HG02981 (cell line): ENCODE measurements at regions not wholly inside any gene's neighbourhood (a gene's known extent, or its start where the extent isn't known, plus 50 kb on each side); places are given as distances from the start of the nearest gene placed in this dataset.

ENCODE experiments used
- ATAC-seq: cut with Tn5 transposase; IDR thresholded peaks from one replicate; pipeline ENCODE4 v1.9.1; 2021; ENCODE audit warnings: mild to moderate bottlenecking, moderate library complexity; ENCODE audit not compliant: unreplicated experiment

- ATAC-seq = no peak
Observed at GRCh38 chr12:115859231-115859630, 418.3 kb downstream of the MED13L start.

GRCh38 chr12:115857923-115858322 lies 419.6 kb downstream of the MED13L start:
- ATAC-seq = no peak

- ATAC-seq = no peak
Observed at GRCh38 chr12:115857160-115857920, 420.2 kb downstream of the MED13L start.

- no peak for ATAC-seq
Observed at GRCh38 chr12:115852054-115852453, 425.4 kb downstream of the MED13L start.

- no peak for ATAC-seq
Observed at GRCh38 chr12:115850957-115851356, 426.5 kb downstream of the MED13L start.

- no peak for ATAC-seq
Observed at GRCh38 chr12:115849262-115849943, 428.1 kb downstream of the MED13L start.

GRCh38 chr12:115847398-115847797 lies 430.1 kb downstream of the MED13L start:
- ATAC-seq = no peak

GRCh38 chr12:115846516-115846915 lies 431.0 kb downstream of the MED13L start:
- ATAC-seq = no peak

- ATAC-seq = no peak
Observed at GRCh38 chr12:115840159-115840558, 437.3 kb downstream of the MED13L start.

GRCh38 chr12:115838952-115839351 lies 438.5 kb downstream of the MED13L start:
- ATAC-seq = no peak

GRCh38 chr12:115837220-115837619 lies 440.3 kb downstream of the MED13L start:
- ATAC-seq = no peak

GRCh38 chr12:115835445-115835844 lies 442.0 kb downstream of the MED13L start:
- ATAC-seq = no peak

- no peak for ATAC-seq
Observed at GRCh38 chr12:115833704-115834103, 443.8 kb downstream of the MED13L start.

GRCh38 chr12:115830633-115831032 lies 446.9 kb downstream of the MED13L start:
- no peak for ATAC-seq

- no peak for ATAC-seq
Observed at GRCh38 chr12:115830070-115830469, 447.4 kb downstream of the MED13L start.

GRCh38 chr12:115828168-115828567 lies 449.3 kb downstream of the MED13L start:
- no peak for ATAC-seq

GRCh38 chr12:115824936-115825602 lies 452.4 kb downstream of the MED13L start:
- no peak for ATAC-seq

GRCh38 chr12:115823635-115824034 lies 453.9 kb downstream of the MED13L start:
- no peak for ATAC-seq

- no peak for ATAC-seq
Observed at GRCh38 chr12:115820656-115821055, 456.8 kb downstream of the MED13L start.

- no peak for ATAC-seq
Observed at GRCh38 chr12:115818973-115819372, 458.5 kb downstream of the MED13L start.

- ATAC-seq = no peak
Observed at GRCh38 chr12:115817389-115817788, 460.1 kb downstream of the MED13L start.

GRCh38 chr12:115815924-115816323 lies 461.6 kb downstream of the MED13L start:
- no peak for ATAC-seq
